CD1c-positive myeloid dendritic cell (primary cell): ENCODE measurements at regions not wholly inside any gene's neighbourhood (a gene's known extent, or its start where the extent isn't known, plus 50 kb on each side); places are given as distances from the start of the nearest gene placed in this dataset.
"Not testable (repeated sequence)": the region's sequence is repeated elsewhere in the genome, so short reads cannot be mapped to it uniquely, and the experiment has no call there.

Experiments used
- DNase-seq: peaks from one replicate; pipeline ENCODE4 v3.0.0-alpha.2; 2016; ENCODE audit errors: extremely low spot score

DNA sequence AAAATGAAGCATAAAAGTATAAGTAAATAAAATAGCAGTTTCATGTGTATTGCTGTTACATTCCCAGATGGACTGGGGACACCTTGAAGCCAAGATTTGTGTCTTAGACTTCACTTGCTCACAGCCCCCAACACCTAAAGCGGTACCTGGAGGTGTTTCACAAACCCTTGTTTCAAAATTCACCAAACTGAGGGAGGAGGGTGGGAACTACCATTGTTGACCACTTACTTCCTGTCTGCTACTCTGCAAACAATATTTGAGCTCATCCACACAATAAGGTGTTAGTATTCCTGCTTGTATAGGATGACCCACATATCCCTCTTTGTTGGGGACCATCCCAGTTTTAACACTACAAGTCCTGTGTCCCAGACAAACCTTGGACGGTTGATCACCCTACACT lies 115.9 kb upstream of the SYT6 start:
- DNase-seq, result no peak

DNA sequence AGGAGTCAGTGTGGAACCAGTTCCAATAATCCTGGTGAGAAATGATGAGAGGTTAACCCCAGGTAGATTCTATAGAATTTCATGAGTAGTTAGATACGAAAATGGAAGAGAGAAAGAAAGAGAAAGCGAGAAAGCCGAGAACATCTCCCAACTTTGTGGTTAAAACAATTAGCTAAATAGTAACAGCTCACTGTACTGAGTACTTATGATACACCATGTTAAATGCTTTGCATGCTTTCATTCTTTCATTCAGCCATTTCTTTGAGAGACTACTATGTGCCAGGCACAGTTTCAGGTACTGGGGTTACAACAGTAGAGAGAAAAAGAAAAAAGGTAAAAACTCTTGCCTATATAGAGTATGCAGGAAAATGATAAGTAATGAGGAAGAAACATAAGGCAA lies 109.7 kb upstream of the SYT6 start:
- DNase-seq, result no peak

DNA sequence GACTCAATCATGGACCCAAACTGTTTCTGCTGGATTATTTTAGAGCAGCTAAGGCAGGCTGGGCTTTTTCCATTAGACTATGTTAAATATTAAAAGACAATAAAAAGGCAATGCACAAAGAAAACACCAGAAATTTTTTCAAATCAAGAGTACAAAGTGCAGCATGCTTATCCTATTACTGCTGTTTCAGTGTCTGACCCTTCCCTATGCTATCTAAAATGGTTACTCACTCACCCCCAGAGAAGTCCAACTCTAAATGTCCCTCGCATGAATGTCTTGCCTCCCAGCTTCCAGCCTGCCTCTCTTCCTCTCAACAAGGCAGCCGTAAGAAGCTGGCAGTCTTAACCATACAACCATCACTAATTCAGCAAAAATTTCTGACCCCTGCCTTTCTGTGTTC lies 108.7 kb upstream of the SYT6 start:
- no peak for DNase-seq

DNA sequence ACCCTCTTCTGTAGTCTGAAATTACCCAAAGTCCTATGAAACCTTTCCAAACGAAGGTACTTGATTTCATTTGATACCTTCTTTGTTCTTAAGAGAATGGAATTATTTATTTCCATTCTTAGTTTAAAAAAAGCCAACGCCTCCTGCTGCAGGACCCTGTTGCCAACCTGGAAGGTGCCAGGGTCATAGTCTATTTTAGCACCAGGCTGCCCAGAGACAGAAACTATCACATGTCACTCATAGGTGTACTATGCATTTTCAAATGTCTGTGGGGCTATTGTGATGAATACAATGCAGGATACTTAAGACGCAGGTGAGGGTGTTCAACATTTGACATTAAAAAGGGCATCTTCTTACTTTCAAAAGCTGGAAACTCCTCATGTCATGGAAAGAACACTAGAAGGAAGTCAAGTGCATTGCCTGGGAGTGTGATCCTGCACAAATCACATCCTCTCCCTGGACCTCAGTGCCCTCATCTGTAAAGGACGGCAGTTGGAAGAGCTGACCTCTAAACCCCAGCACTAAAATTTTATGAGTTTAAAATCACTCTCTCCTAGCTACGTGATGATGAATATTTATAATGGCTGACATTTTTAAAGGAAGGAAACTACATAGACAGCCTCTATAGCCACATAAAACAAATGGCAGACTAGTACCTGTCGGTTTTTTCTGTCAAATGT lies 107.3 kb upstream of the SYT6 start:
- no peak for DNase-seq

DNA sequence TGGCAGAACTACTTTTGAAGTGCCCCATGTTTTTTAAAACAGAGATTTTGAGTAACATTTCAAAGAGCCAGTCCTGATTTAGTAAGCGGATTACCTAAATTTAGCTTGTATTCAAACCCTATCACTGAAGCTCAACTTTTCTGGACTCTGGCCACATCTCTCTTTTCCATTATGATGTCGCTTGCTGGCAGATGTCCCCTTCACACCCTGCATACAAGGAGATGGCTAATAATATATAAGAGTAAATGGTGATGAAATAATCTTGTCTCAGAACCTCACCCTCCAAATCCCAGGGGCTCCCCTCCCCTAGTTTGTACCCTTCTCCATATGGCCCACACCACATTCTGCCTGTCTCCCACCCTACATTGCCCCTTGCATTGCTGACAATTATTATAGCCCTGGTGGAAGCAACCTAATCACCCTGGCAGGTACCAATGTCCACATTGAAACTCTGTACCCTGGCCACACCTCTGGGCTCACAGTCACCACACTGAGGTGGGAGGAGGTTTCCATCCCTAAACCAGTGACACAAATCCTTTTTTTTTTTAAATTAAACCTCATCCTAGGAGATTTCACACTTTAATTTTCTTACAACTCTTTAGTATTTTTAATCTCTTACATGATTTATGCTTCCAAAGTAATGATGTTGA lies 106.0 kb upstream of the SYT6 start:
- DNase-seq, result no peak

DNA sequence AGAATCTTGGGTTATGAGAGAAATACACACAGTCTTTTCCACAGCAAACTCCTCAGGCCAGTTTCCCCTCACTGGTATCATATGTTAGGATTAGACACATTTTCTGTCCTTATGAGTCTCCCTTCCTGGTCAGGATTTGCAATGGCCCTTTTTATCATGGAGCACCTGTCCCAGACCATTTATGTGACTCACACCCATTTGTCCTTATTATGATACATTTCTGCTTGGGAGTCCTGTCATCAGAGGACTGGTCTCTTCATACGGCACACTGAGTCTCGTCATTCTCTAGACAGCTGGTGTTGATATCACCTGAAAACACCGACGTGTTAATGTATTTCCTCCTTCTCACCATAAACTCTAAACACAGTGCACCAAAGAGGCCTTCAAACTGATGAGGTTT lies 105.0 kb upstream of the SYT6 start:
- no peak for DNase-seq

DNA sequence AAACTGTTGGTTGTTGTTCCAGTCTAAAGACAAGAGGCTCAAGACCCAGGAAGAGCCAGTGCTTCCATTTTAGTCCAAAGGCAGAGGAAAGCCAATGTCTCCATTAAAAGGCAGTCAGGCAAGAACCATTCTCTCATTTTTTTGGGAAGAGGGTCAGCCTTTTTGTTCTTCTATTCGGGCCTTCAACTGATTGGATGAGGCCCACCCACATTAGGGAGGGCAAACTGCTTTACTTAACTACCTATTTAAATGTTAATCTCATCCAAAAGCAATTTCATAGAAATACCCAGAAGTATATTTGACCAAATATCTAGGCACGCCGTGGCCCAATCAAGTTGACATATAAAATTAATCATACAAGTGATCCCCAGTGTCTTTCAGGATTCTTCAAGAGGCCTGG lies 104.4 kb upstream of the SYT6 start:
- DNase-seq, result no peak

DNA sequence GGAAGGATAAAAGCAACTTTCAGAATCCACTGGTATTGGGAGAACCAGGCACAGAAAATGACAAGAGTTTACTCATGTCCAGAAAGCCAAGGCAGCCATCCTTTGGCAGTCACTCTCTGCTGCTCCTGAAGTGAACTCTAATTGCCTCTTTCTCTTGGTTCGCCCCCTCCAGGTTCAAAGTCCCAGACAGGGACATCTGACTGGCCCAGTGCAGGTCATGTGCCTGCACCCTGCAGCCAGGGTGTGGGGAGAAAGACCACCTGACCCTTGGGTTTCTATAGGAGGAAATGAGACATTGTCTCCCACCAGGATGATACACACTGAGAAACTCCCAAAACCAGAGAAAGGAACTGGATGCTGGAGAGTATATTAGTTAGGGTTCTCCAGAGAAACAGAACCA lies 103.9 kb upstream of the SYT6 start:
- DNase-seq, result no peak

DNA sequence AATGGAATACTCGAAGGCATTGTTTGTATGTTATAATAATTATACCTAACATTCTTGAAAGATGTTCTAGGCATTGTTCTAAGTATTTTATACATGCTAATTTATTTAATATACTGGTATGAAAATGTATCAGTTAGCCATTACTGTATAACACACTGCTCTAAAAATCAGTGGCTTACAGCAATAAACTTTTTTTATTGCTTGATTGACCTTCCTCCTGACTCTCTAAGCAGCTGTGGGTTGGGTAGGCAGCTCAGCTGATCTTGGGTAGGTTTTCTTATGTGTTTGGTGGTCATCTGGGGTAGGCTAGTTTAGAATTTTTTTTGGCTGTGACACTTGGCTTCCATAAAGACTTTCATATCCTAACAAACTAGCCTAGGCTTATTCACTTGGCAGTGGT lies 100.2 kb upstream of the SYT6 start:
- no peak for DNase-seq

DNA sequence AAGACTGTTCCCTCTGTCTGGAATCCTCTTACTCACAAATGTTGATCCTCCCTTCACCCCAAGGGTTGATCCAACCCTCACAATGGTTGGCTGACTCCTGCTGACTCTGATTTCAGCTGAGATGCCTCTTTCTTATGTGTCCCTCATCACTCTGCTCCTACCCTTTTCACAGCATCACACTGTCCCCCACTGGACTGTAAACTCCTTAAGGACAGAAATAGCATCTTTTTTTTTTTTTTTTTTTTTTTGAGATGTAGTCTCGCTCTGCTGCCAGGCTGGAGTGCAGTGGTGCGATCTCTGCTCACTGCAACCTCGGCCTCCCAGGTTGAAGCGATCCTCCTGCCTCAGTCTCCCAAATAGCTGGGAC lies 97.9 kb upstream of the SYT6 start:
- DNase-seq, result no peak

DNA sequence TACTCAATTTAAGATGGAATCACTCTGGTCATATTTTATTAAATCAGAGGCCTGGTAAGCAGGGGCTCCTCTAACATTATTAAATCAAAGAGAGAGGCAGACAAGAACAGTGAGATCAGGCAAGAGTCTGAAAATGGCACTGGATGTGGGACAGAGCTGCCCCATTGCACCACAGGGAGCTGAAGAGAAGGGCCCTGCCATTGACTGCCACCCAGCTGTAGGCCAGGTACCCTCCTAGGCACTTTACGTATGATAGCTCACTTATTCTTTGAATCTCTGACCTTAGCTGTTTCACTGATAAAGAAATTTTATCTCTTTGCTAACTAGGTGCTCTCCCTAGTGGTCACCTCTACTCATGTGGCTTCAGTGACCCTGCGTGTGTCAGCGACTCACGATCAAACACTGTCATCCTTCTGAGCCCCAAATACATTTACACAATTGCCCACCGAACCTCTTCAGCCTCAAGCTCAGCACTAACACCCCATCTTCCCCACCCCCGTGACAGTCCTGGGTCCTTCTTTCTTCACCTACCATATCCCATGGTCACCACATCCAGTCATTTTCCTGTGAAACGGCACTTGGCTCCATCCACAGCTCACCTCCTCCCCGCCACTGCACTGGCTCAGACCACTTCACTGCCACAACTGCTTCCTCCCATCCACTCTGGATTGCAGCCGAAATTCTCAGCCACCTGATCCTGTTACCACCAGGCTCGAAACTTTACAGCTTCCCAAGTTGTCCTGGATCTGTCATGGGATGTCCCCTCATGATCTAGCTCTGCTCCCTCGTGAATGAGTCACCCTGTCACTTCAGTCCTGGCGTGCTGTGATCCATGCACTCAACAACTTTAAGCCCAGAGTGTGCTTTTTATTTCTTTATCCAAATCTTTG lies 97.3 kb upstream of the SYT6 start:
- DNase-seq, result no peak

DNA sequence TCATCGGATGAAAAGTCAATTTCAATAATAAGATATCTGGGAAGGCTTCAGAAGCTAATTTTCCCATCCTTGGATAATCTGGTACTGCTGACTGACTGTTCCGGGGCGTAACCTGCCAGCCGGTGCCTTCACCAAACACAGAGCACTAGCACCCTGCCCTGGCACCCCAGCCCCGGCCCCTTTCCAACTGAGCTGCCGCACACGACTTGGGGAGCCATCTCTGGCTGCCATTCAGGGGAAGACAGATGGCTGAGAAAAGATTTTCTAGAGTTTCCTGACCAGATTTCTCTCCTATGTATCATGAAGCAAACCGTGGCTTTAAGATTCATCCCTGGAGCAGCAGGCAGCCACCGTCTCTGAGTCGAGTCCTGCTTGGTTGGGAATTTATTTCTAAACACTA lies 96.0 kb upstream of the SYT6 start:
- no peak for DNase-seq

DNA sequence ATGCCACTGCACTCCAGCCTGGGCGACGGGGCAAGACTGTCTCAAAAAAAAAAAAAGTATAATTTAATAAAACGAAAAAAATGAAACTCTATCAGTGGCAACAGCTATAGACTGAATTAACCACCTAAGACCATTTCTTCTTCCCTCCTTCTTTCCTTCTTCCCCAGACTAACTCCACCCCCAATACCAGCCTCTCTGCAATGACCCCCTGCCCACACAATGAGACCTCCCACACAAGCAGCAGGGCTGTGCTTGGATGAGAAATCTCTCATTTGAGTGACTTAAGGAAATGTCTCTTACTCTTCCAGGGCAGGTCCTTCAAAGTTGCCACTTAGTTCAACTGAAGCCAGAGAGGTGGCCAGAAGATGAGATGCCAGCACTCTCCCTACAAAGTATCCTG lies 94.5 kb upstream of the SYT6 start:
- DNase-seq, result no peak

DNA sequence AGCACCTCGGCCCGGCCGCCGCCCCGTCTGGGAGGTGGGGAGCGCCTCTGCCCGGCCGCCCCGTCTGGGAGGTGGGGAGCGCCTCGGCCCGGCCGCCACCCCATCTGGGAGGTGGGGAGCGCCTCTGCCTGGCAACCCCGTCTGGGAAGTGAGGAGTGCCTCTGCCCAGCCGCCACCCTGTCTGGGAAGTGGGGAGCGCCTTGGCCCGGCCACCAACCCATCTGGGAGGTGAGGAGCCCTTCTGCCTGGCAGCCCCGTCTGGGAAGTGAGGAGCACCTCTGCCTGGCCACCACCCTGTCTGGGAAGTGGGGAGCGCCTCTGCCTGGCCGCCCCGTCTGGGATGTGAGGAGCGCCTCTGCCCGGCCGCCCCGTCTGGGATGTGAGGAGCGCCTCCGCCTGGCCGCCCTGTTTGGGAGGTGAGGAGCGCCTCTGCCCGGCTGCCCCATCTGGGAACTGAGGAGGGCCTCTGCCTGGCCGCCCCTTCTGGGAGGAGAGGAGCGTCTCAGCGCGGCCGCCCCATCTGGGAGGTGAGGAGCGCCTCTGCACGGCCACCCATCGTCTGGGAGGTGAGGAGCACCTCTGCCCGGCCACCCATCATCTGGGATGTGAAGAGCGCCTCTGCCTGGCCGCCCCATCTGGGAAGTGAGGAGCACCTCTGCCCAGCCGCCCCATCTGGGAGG lies 89.0 kb upstream of the SYT6 start:
- not testable (repeated sequence) for DNase-seq

DNA sequence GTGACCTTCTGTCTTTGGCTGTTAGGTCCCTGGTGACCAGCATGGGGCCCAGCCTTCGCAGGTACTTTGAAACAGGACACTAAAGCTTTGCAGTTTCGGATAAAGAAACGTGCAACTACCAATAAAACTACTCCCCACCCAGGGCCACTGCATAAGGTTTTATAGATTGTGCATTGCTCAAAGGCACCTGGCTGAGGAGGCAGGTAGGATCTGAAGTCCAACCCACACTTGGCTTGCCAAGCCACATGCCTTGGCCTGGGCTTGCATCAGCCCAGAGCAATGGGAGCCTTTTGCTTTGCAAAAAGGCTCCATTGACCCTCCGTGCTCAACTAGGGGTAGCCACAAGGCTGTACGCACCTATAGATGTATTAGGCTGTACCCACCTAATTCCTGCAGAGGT lies 84.4 kb upstream of the SYT6 start:
- no peak for DNase-seq

DNA sequence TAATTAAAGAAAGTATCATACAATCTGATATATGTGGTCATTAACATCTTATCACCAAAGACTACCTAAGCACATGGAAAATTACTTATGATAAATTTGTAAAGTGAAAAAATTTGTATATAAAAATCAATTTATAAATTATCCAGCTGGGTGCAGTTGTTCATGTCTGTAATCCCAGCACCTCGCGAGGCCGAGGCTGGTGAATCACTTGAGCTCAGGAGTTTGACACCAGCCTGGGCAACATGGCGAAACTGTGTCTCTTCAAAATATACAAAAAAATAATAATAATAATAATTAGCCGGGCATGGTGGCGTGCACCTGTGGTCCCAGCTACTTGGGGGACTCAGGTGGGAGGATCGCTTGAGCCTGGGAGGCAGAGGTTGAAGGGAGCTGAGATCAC lies 82.8 kb upstream of the SYT6 start:
- DNase-seq, result no peak

DNA sequence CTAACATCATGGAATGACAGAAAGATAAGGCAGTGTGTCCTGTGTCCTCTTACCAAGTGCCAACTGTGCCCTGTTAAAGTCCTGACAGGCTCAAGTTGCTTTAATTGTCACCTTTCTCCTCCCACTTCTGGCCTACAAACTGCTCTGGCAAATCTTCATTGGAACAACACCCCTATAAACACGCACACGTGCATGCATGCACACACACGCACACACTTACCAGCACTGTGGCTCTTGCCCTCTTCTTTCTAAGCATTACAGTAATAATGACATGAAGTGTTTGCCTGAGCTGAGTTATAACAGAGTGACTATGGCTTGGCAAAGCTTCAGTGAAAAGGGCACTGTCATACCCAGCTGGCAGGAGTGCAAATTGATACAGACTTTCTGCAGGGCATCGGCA lies 82.3 kb upstream of the SYT6 start:
- DNase-seq, result no peak

DNA sequence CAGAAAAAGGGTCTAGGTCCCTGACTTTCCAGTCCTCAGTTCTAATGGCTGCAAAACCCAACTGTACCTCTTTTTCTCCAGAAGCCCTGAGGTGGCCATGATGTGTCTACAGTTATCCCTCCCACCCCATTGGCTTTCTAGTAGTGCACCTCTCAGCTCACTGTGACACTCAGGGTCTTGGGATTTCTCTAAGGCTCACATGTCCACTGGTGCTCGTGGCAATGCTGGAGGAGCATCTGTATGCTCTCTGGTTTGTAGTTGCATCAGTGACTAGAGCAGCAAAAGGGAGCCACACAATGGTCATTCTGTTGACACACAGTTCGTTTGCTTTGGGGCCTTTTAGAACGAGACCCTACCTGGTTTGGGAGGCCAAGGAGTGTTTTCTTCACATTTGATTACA lies 81.6 kb upstream of the SYT6 start:
- DNase-seq, result no peak

DNA sequence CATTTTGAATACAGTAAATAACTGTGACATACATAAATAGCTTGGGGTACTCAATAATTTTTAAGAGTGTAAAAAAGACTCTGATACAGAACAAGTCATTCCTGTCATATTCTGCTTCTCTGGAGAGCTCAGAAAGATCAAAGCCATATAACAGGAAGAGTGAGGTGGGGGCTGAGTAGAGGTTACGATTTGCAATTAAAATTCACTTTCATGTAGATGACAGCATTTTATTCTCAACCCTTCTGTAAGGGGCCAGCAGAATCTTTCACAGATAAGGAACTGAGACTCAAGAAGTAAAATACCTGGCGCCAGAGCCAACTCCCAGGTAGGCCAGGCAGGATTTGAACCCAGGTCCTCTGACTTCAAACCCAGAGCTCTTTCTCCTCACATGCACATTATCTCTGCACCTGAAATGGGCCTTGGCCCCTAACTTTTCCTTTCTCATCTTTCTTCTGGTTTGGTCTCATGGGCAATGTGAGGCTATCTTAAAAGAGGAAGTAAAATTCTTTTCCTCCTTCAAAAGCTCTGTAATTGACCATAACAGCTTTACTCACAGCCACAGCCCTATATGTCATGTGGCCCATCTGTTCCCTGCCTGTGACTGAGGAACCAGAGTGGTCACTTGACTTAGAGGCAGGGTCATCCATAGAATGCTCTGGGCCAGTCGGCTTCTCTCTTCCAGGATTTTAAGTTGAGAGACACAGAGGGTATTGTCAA lies 80.9 kb upstream of the SYT6 start:
- peak; percentile 50 for DNase-seq

DNA sequence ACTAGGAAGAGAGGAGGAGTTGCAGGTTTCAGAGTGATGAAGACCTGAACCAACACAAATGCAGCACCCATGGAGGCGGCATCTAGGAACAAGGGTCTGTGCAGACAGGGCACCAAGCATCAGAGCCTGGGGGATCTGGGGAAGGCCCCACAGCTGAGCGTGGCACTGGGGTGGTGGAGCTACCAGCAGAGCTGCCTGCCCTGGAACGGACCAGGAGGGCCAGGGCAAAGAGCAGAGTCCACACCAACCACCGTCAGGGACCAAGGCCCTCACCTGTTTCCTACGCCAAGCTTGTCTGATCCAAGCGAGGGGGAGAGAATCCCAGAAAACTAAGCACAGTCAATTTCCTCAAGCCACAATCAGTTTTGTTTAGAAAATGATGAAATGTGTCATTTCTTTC lies 79.0 kb upstream of the SYT6 start:
- DNase-seq, result no peak

DNA sequence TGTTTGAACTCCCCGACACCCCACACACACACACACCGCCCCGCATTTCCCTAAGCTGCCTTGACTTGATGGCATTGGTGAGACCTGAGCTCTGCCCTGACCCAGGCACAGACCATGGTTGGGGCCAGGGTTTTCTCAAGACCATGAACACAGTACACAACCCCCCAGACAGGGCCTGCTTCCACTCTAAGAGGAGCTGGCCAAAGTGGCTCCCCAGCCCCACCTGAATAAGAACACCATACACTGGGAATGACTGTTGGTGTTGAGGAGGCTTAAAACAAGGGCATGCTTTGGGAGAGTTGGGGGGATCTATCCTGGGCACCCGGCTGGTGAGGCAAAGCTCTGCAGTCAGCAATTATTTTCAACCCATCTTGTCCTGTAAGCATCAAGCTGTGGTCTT lies 77.6 kb upstream of the SYT6 start:
- no peak for DNase-seq

DNA sequence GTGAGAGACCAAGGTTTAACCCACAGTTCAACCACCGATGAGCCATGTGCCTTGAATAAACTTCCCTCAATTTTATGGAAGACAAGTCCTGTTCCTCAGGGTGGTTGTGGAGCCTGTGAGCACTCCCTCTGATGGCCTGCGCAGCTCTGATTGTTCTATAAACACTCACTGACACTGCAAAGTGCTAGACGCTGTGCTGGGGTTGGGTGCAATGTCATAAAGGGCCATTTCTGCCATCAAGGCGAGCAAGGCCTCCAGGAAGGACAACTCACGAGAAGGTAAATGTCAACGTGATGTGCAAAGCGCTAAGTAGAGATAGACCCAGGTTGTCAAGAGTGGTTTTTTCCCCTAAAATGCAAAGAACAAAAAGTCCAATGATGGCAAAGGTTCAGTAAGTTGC lies 75.7 kb upstream of the SYT6 start:
- no peak for DNase-seq
